K562 (cell line): ENCODE measurements at regions not wholly inside any gene's neighbourhood (a gene's known extent, or its start where the extent isn't known, plus 50 kb on each side); places are given as distances from the start of the nearest gene placed in this dataset.

Source experiments
- ATAC-seq: fragments of 200-7000 bp; cut with Tn5 transposase; 3 replicates; pipeline ENCODE4 v1.9.1; 2020; ENCODE audit warnings: moderate library complexity
- BruUV-seq: library from RNA; stranded (reverse); fragments of 400-500 nt; replicated peaks from 2 replicates; lab custom pipeline; 2021; lab: Mats Ljungman, UMichigan
- CTCF ChIA-PET: fragments of 300-600 bp; formaldehyde crosslinking; extraction: SDS; loops from one replicate; lab custom pipeline; 2021; ENCODE audit warnings: low intra/inter-chr PET ratio; lab: Yijun Ruan, JAX
- POLR2A ChIA-PET: fragments of 300-600, 350-650 bp; sonication (Branson Sonifier 250); formaldehyde crosslinking; extraction: SDS; loops from one replicate; lab custom pipeline; 2021; ENCODE audit warnings: antibody characterized with exemption, inconsistent platforms; lab: Yijun Ruan, JAX
- DNase-seq, 4 experiments: peaks; one replicate each; pipeline versions ENCODE4 v3.0.0 to v3.0.0-alpha.2; 2011 to 2018; ENCODE audit warnings: low spot score in 3 of 4, mixed read lengths in 3 of 4; ENCODE audit errors: extremely low read depth in 1 of 4
- FAIRE-seq: peaks from 2 replicates; lab custom pipeline; 2011; peaks lifted over from hg19 to GRCh38; lab: Jason Lieb, UNC
- H2AFZ ChIP-seq: 2 replicates; pipeline ENCODE4 v1.6.0; 2011; ENCODE audit warnings: low read depth, low read length, control low read depth, inconsistent platforms
- H3K27ac ChIP-seq: fragments of 200-600 bp; 3 replicates; pipeline ENCODE4 v1.8.0; 2011; ENCODE audit warnings: low read depth, mild to moderate bottlenecking, control low read depth, inconsistent platforms, low read length, moderate library complexity, mixed read lengths; ENCODE audit errors: extremely low read depth
- H3K27me3 ChIP-seq, 2 experiments: fragments of 300-600 bp in 1 of 2; 2 replicates in 1 of 2; 3 replicates in 1 of 2; pipeline versions ENCODE4 v1.6.0 to v1.8.0; 2011; ENCODE audit warnings: inconsistent platforms in 2 of 2, low read length in 2 of 2, mild to moderate bottlenecking in 1 of 2, mixed read lengths in 1 of 2, moderate library complexity in 1 of 2; ENCODE audit not compliant: control insufficient read depth in 2 of 2, insufficient read depth in 2 of 2
- H3K36me3 ChIP-seq: fragments of 300-600 bp; 3 replicates; pipeline ENCODE4 v1.8.0; 2011; ENCODE audit warnings: mild to moderate bottlenecking, low read length, inconsistent platforms; ENCODE audit not compliant: control insufficient read depth, insufficient read depth
- H3K4me1 ChIP-seq, 2 experiments: fragments of 200-600 bp in 1 of 2; replicated peaks in 1 of 2; 2 replicates in 1 of 2; 3 replicates in 1 of 2; pipeline versions ENCODE4 v1.5.1 to v1.8.0; 2011; ENCODE audit warnings: inconsistent platforms in 2 of 2, low read length in 2 of 2, mild to moderate bottlenecking in 1 of 2, mixed read lengths in 1 of 2, moderate library complexity in 1 of 2; ENCODE audit not compliant: control insufficient read depth in 2 of 2, insufficient read depth in 2 of 2
- H3K4me2 ChIP-seq: 2 replicates; pipeline ENCODE4 v1.6.1; 2011; ENCODE audit warnings: low read length, control low read depth, inconsistent platforms, mixed read lengths; ENCODE audit not compliant: insufficient read depth
- H3K4me3 ChIP-seq: fragments of 200-600 bp; sonication (generic), shearing (Covaris generic); 2 replicates; pipeline ENCODE4 v1.5.1; 2016; ENCODE audit warnings: control low read depth, inconsistent platforms
- H3K79me2 ChIP-seq: fragments of 200-600 bp; 3 replicates; pipeline ENCODE4 v1.8.0; 2011; ENCODE audit warnings: low read length, inconsistent platforms; ENCODE audit not compliant: control insufficient read depth, insufficient read depth
- H3K9ac ChIP-seq, 2 experiments: 2 replicates each; pipeline versions ENCODE4 v1.6.0 to v1.6.1; 2011; ENCODE audit warnings: low read depth in 2 of 2, low read length in 2 of 2, control low read depth in 1 of 2, inconsistent platforms in 1 of 2, mild to moderate bottlenecking in 1 of 2, mixed read lengths in 1 of 2; ENCODE audit not compliant: insufficient read depth in 1 of 2
- H3K9me1 ChIP-seq: one replicate; pipeline ENCODE4 v1.6.0; 2011; ENCODE audit warnings: inconsistent platforms, mild to moderate bottlenecking, low read length, moderate library complexity; ENCODE audit not compliant: control insufficient read depth, insufficient read depth
- H3K9me3 ChIP-seq: replicated peaks from 2 replicates; pipeline ENCODE4 v1.5.1; 2011; ENCODE audit warnings: low read depth, low read length, inconsistent platforms; ENCODE audit not compliant: control insufficient read depth, insufficient read depth
- H4K20me1 ChIP-seq: replicated peaks from 2 replicates; pipeline ENCODE4 v1.6.1; 2011; ENCODE audit warnings: low read length, inconsistent platforms, mixed read lengths; ENCODE audit not compliant: control insufficient read depth, insufficient read depth
- ARHGAP35 ChIP-seq: fragments of 450-650 bp; IDR thresholded peaks from 2 replicates; pipeline ENCODE4 v1.6.1; 2018; ENCODE audit not compliant: partially characterized antibody
- DACH1 ChIP-seq: fragments of 450-650 bp; IDR thresholded peaks from 2 replicates; pipeline ENCODE4 v1.6.1; 2018; ENCODE audit not compliant: partially characterized antibody
- MAFG ChIP-seq: fragments of 450-650 bp; conservative IDR thresholded peaks from 2 replicates; pipeline ENCODE4 v1.6.1; 2016; ENCODE audit warnings: missing genetic modification characterization, missing compliant biosample characterization
- PHF21A ChIP-seq: fragments of 450-650 bp; IDR thresholded peaks from 2 replicates; pipeline ENCODE4 v1.6.1; 2017; ENCODE audit warnings: low read depth, borderline replicate concordance
- POLR2G ChIP-seq: fragments of 200-400 bp; formaldehyde crosslinking; IDR thresholded peaks from 2 replicates; pipeline ENCODE4 v1.6.1; 2017; ENCODE audit warnings: low read depth, mild to moderate bottlenecking, antibody characterized with exemption, low read length, moderate library complexity
- POLR3G ChIP-seq: IDR thresholded peaks from 2 replicates; pipeline ENCODE4 v1.6.1; 2011; ENCODE audit not compliant: insufficient read length, insufficient replicate concordance; ENCODE audit errors: extremely low read depth
- SMAD3 ChIP-seq: fragments of 450-650 bp; formaldehyde crosslinking; conservative IDR thresholded peaks from 2 replicates; pipeline ENCODE4 v1.4.0; 2020; ENCODE audit warnings: mild to moderate bottlenecking
- TARDBP ChIP-seq: fragments of 450-650 bp; IDR thresholded peaks from 2 replicates; pipeline ENCODE4 v1.6.1; 2016
- ZBTB11 ChIP-seq, 3 experiments: fragments of 200-800 bp in 1 of 3; fragments of 250-450 bp in 1 of 3; fragments of 450-650 bp in 1 of 3; sonication (Bioruptor Pico) in 1 of 3; sonication (Bioruptor generic) in 1 of 3; formaldehyde crosslinking in 1 of 3; IDR thresholded peaks; 2 replicates each; pipeline versions ENCODE4 v1.6.1 to v1.8.0; 2016 to 2022; ENCODE audit warnings: mild to moderate bottlenecking in 2 of 3, missing genetic modification characterization in 2 of 3, missing compliant biosample characterization in 1 of 3, moderate library complexity in 1 of 3
- ZNF354B ChIP-seq: fragments of 250-450 bp; sonication (Bioruptor Pico); IDR thresholded peaks from 2 replicates; pipeline ENCODE4 v1.4.0; 2020
- WGBS: fragments of 100-300 bp; shearing (Covaris generic); methylation state at CpG from one replicate; pipeline ENCODE4 v1.1.6; 2016; ENCODE audit warnings: low coverage, mixed read lengths; ENCODE audit not compliant: insufficient coverage; ENCODE audit errors: missing lambda C conversion rate; 5-methylcytosine and 5-hydroxymethylcytosine counted together
- in situ Hi-C: fragments of 300-500 bp; cut with MboI; formaldehyde crosslinking; loops from 4 replicates; pipeline ENCODE4 v1.15.0; 2018; ENCODE audit warnings: inconsistent platforms, mixed read lengths
- intact Hi-C: fragments of 100-400 bp; cut with micrococcal nuclease; formaldehyde crosslinking; loops from 2 replicates; pipeline ENCODE4 v1.14.2; 2022

DNA sequence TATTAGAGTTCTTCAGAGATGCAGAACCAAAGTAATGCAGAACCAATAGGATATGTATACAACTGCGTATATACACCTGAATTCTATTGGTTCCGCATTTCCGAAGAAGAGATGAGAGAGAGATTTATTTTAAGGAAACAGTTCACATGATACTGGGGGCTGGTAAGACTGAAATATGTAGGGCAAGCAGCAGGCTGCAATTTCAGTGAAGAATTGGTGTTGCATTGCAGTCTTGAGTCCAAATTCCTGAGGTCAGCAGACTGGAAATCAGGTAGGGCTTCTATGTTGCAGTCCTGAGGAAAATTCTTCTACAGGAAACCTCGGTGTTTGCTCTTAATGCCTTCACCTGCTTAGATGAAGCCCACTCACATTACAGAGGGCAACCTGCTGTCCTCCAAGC, 128.2 kb upstream of the MED13 start:
- Histone ChIP-seq H3K4me3 (no peak overlapping the region), H3K4me1 (peaks cover 6 to 8% of the 10 kb centered on the region in 2 experiments; a peak in 4 of 5 replicates), H3K4me2 (no peak overlapping the region), H3K9me3 (no peaks in the 10 kb centered on the region), H3K27ac (no peak overlapping the region), H4K20me1 (no peaks in the 10 kb centered on the region), H3K79me2 (no peaks in the 10 kb centered on the region), H3K36me3 (no peaks in the 10 kb centered on the region), H3K27me3 (no peaks in the 10 kb centered on the region), H2AFZ (no peak overlapping the region), H3K9ac (no peak overlapping the region), H3K9me1 (peaks cover 4% of the 10 kb centered on the region)
- BruUV-seq, result no TSS peak
- FAIRE-seq, result no peak
- WGBS, result 89% methylated on average over 4 of the region's 4 CpGs
- no peak for ATAC-seq
- TF ChIP-seq ARHGAP35 (no peak), POLR3G (no peak), MAFG (no peak), DACH1 (no peak), ZNF354B (CRISPR knock-in tag) (no peak), TARDBP (no peak), ZBTB11 (CRISPR knock-in tag; IDR thresholded peaks at IDR 0.05) (no peak), SMAD3 (no peak), POLR2G (no peak), PHF21A (no peak)
- ChIA-PET CTCF (no interaction called here), POLR2A (no interaction called here)
- no peak for DNase-seq
- intact Hi-C loops (no loop called here), in situ Hi-C loops (no loop called here)
